MM.1S (cell line): ENCODE measurements at regions not wholly inside any gene's neighbourhood (a gene's known extent, or its start where the extent isn't known, plus 50 kb on each side); places are given as distances from the start of the nearest gene placed in this dataset.

ENCODE experiments used
- CTCF ChIP-seq: fragments of 300-600 bp; sonication (generic); IDR thresholded peaks from 2 replicates; pipeline ENCODE4 v1.5.1; 2016; ENCODE audit warnings: antibody characterized with exemption, low read length, mixed read lengths
- EZH2 ChIP-seq: fragments of 300-600 bp; sonication (generic); optimal IDR thresholded peaks from 2 replicates; pipeline ENCODE3; 2017; ENCODE audit warnings: low read depth, mild to moderate bottlenecking, antibody characterized with exemption, low read length, mixed read lengths

GRCh38 chr20:40010483-40010882 lies 678.6 kb downstream of the MAFB start:
- no peak for TF ChIP-seq CTCF
- TF ChIP-seq EZH2: no peak
